Activated CD8-positive, alpha-beta T cell treated with anti-CD3 and anti-CD28 coated beads for 36 hours (primary cell): ENCODE measurements at regions not wholly inside any gene's neighbourhood (a gene's known extent, or its start where the extent isn't known, plus 50 kb on each side); places are given as distances from the start of the nearest gene placed in this dataset.
A peak's percentile ranks its signal among the peaks of the same experiment; 100 is the strongest.

Source experiments
- ATAC-seq: fragments of 200-7000 bp; cut with Tn5 transposase; one replicate; pipeline ENCODE4 v1.10.0; 2021; ENCODE audit warnings: mild to moderate bottlenecking, moderate library complexity
- CTCF ChIA-PET: fragments of 350-600 bp; sonication (Branson Sonifier 250); formaldehyde crosslinking; loops from one replicate; lab custom pipeline; 2021; ENCODE audit warnings: antibody characterized with exemption; lab: Charles Lee
- POLR2A ChIA-PET: fragments of 350-600 bp; sonication (Branson Sonifier 250); formaldehyde crosslinking; loops from one replicate; lab custom pipeline; 2021; ENCODE audit warnings: antibody characterized with exemption; lab: Charles Lee
- DNase-seq: peaks from one replicate; pipeline ENCODE4 v3.0.0-alpha.2; 2020
- H3K27ac Mint-ChIP-seq: one replicate; pipeline ENCODE4 v1.8.0; 2021; ENCODE audit warnings: mild to moderate bottlenecking, mixed read lengths
- H3K27me3 Mint-ChIP-seq: one replicate; pipeline ENCODE4 v1.8.0; 2021; ENCODE audit warnings: mixed read lengths
- H3K36me3 Mint-ChIP-seq: one replicate; pipeline ENCODE4 v1.8.0; 2021; ENCODE audit warnings: low read depth, mixed read lengths
- H3K4me1 Mint-ChIP-seq: one replicate; pipeline ENCODE4 v1.8.0; 2021; ENCODE audit warnings: low read depth, mixed read lengths
- H3K4me3 Mint-ChIP-seq: one replicate; pipeline ENCODE4 v1.8.0; 2021; ENCODE audit warnings: mild to moderate bottlenecking, moderate library complexity, mixed read lengths
- H3K9me3 Mint-ChIP-seq: one replicate; pipeline ENCODE4 v1.8.0; 2021; ENCODE audit warnings: mixed read lengths
- intact Hi-C: fragments of 100-400 bp; cut with micrococcal nuclease; formaldehyde crosslinking; loops from one replicate; pipeline ENCODE4 v1.10.0; 2022
- TF ChIP-seq, protein P1 (sequence below): fragments of 200-600 bp; IDR thresholded peaks from one replicate; pipeline ENCODE4 v1.8.0; 2022; ENCODE audit warnings: antibody characterized with exemption, mild to moderate bottlenecking

GRCh38 chr14:46788994-46789393 is 137.4 kb upstream of the RPL10L start:
- Mint-ChIP-seq H3K9me3 (peaks cover 15% of the 10 kb centered on the region), H3K4me1 (no peaks in the 10 kb centered on the region), H3K27ac (no peak overlapping the region), H3K27me3 (no peaks in the 10 kb centered on the region), H3K36me3 (no peaks in the 10 kb centered on the region), H3K4me3 (no peak overlapping the region)
- intact Hi-C loops, result no loop called here
- TF ChIP-seq, protein P1, sequence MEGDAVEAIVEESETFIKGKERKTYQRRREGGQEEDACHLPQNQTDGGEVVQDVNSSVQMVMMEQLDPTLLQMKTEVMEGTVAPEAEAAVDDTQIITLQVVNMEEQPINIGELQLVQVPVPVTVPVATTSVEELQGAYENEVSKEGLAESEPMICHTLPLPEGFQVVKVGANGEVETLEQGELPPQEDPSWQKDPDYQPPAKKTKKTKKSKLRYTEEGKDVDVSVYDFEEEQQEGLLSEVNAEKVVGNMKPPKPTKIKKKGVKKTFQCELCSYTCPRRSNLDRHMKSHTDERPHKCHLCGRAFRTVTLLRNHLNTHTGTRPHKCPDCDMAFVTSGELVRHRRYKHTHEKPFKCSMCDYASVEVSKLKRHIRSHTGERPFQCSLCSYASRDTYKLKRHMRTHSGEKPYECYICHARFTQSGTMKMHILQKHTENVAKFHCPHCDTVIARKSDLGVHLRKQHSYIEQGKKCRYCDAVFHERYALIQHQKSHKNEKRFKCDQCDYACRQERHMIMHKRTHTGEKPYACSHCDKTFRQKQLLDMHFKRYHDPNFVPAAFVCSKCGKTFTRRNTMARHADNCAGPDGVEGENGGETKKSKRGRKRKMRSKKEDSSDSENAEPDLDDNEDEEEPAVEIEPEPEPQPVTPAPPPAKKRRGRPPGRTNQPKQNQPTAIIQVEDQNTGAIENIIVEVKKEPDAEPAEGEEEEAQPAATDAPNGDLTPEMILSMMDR, result no peak
- no peak for ATAC-seq
- DNase-seq, result no peak
- ChIA-PET POLR2A (no interaction called here), CTCF (no interaction called here)

- Mint-ChIP-seq H3K9me3 (peaks cover 17% of the 10 kb centered on the region), H3K27me3 (no peaks in the 10 kb centered on the region), H3K4me1 (no peaks in the 10 kb centered on the region), H3K36me3 (no peaks in the 10 kb centered on the region), H3K4me3 (no peak overlapping the region), H3K27ac (no peak overlapping the region)
- TF ChIP-seq, protein P1, result no peak
- DNase-seq (no peak), ATAC-seq (no peak)
- ChIA-PET POLR2A (no interaction called here), CTCF (no interaction called here)
- intact Hi-C loops, result no loop called here
Observed at GRCh38 chr14:46782281-46782680, 130.7 kb upstream of the RPL10L start.

GRCh38 chr14:46769292-46769691 is 117.7 kb upstream of the RPL10L start:
- TF ChIP-seq, protein P1, result no peak
- ChIA-PET CTCF (no interaction called here), POLR2A (no interaction called here)
- no peaks in the 10 kb centered on the region for H3K36me3 Mint-ChIP-seq
- ATAC-seq (peak; percentile 58), DNase-seq (no peak)
- no peaks in the 10 kb centered on the region for H3K27me3 Mint-ChIP-seq
- no peak overlapping the region for H3K4me3 Mint-ChIP-seq
- H3K4me1 Mint-ChIP-seq, result no peaks in the 10 kb centered on the region
- H3K9me3 Mint-ChIP-seq, result peaks cover 12% of the 10 kb centered on the region
- no peak overlapping the region for H3K27ac Mint-ChIP-seq
- intact Hi-C loops, result no loop called here

GRCh38 chr14:46747001-46747652 is 95.5 kb upstream of the RPL10L start:
- POLR2A ChIA-PET, result interaction anchor here (1.0 kb wide), 1 partner anchor 33 kb away, joined by 3 read pairs; no protein-coding TSS in a partner anchor
- H3K4me3 Mint-ChIP-seq, result no peak overlapping the region
- peaks cover 15% of the 10 kb centered on the region for H3K9me3 Mint-ChIP-seq
- H3K27ac Mint-ChIP-seq, result no peak overlapping the region
- no peaks in the 10 kb centered on the region for H3K27me3 Mint-ChIP-seq
- intact Hi-C loops, result no loop called here
- H3K36me3 Mint-ChIP-seq, result no peaks in the 10 kb centered on the region
- H3K4me1 Mint-ChIP-seq, result no peaks in the 10 kb centered on the region
- CTCF ChIA-PET, result no interaction called here
- TF ChIP-seq, protein P1, result no peak
- ATAC-seq, result no peak
- no peak for DNase-seq

GRCh38 chr14:46734286-46734685 is 82.7 kb upstream of the RPL10L start:
- Mint-ChIP-seq H3K36me3 (no peaks in the 10 kb centered on the region), H3K4me3 (no peak overlapping the region), H3K27ac (no peak overlapping the region), H3K27me3 (no peaks in the 10 kb centered on the region), H3K9me3 (peaks cover 16% of the 10 kb centered on the region), H3K4me1 (no peaks in the 10 kb centered on the region)
- TF ChIP-seq, protein P1, result no peak
- ATAC-seq (no peak), DNase-seq (no peak)
- intact Hi-C loops, result no loop called here
- POLR2A ChIA-PET, result no interaction called here
- CTCF ChIA-PET, result no interaction called here
